AG04449 (cell line): ENCODE measurements at regions not wholly inside any gene's neighbourhood (a gene's known extent, or its start where the extent isn't known, plus 50 kb on each side); places are given as distances from the start of the nearest gene placed in this dataset.

ENCODE experiments used
- CTCF ChIA-PET: fragments of 350-600 bp; formaldehyde crosslinking; extraction: SDS; loops from one replicate; lab custom pipeline; 2021; ENCODE audit warnings: antibody characterized with exemption; lab: Yijun Ruan, JAX
- POLR2A ChIA-PET: fragments of 400-600, 350-600 bp; formaldehyde crosslinking; extraction: SDS; loops from one replicate; lab custom pipeline; 2020; ENCODE audit warnings: antibody characterized with exemption, inconsistent platforms; lab: Yijun Ruan, JAX
- DNase-seq: peaks from one replicate; pipeline ENCODE4 v3.0.0-alpha.2; 2010; ENCODE audit warnings: low read depth, low spot score
- H3K4me3 ChIP-seq: 2 replicates; pipeline ENCODE4 v1.5.1; 2011; ENCODE audit warnings: low read depth, mild to moderate bottlenecking, control low read depth, low read length
- CTCF ChIP-seq: IDR thresholded peaks from one replicate; pipeline ENCODE4 v1.5.1; 2011; ENCODE audit warnings: mild to moderate bottlenecking, moderate library complexity, low read length, control low read depth, inconsistent platforms; ENCODE audit not compliant: insufficient read depth; ENCODE audit errors: missing control alignments

DNA sequence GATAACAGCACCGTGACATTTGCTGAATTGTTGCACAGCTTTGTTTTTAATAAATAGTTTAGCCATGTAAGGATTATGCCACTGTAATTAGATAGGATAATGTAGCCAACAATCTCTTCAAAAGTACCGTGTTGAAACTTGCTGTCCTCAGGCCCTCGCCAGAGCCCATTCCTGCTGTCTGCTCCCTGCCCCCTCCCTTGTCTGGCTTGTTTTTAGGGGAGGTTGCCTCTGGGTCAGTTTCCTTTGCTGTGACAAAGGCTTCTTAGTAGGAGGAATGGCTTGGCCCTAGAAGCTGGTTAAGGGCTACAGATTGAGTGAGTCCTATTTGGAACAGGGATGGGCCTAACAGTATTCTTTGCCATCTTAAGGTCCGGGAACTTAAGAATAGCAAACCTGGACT lies 107.9 kb downstream of the LMO4 start:
- DNase-seq = no peak
- ChIA-PET POLR2A (no interaction called here), CTCF (no interaction called here)
- no peak for TF ChIP-seq CTCF
- no peak overlapping the region for H3K4me3 ChIP-seq

GRCh38 chr1:87437663-87438295 lies 109.1 kb downstream of the LMO4 start:
- ChIA-PET POLR2A (no interaction called here), CTCF (interaction anchor here (1.2 kb wide), 1 partner anchor 14 kb away, joined by 3 read pairs; no protein-coding TSS in a partner anchor)
- H3K4me3 ChIP-seq = no peak overlapping the region
- no peak for TF ChIP-seq CTCF
- no peak for DNase-seq

DNA sequence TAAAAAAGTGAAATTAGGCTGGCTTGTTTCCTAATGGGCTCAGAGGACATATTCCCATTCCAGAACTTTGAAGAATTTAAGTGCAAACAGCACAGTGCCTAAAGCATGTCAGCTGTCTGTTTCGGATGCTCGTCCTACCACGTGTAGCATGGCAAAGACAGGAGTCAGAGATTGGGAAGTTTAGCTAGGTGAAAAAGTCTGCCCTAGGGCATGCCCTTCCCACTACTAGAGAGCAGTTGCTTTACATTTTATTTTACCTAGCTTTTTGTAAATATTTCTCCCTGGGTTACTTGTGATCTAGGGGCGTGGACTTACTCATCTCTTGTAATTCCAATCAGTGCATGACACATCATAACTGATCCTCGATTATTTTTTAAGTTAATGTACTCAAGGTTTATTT lies 111.1 kb downstream of the LMO4 start:
- ChIA-PET POLR2A (no interaction called here), CTCF (no interaction called here)
- no peak for TF ChIP-seq CTCF
- no peak for DNase-seq
- no peak overlapping the region for H3K4me3 ChIP-seq

DNA sequence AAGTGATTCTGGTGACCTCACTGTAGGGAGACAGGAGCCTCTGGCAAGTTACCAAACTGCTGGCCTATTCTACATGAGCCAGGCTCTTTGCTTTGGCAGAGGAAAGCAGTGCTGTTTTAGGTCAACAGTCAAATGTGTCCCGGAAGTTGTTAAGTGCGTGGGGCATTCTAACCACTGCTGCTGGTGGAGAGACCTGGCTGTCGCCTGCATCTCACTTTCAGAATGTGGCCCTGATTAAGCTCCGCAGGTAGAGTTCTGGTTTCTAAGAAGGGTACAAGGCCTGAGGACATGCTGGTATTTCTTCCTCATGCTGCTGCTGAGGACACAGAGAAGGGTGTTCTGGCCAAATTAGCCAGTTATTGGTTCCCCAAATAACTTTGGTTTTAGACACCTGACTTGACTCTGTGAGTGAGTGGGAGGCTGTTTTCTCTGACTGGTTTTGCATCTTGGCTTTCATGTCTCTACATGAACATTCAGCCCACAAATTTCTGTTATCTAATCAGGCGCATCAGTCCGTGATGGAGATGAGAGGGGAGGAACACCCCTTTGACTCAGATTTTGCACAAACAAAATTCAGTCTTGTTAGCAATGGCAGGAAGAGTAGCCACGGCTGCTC lies 120.8 kb downstream of the LMO4 start:
- no peak for DNase-seq
- no peak overlapping the region for H3K4me3 ChIP-seq
- ChIA-PET POLR2A (no interaction called here), CTCF (no interaction called here)
- no peak for TF ChIP-seq CTCF

GRCh38 chr1:87450136-87450535 lies 121.5 kb downstream of the LMO4 start:
- ChIA-PET POLR2A (no interaction called here), CTCF (no interaction called here)
- no peak for DNase-seq
- TF ChIP-seq CTCF = no peak
- no peak overlapping the region for H3K4me3 ChIP-seq

GRCh38 chr1:87450615-87451209 lies 122.0 kb downstream of the LMO4 start:
- no peak overlapping the region for H3K4me3 ChIP-seq
- ChIA-PET CTCF (no interaction called here), POLR2A (no interaction called here)
- no peak for DNase-seq
- no peak for TF ChIP-seq CTCF
